ENCODE measurements at regions not wholly inside any gene's neighbourhood (a gene's known extent, or its start where the extent isn't known, plus 50 kb on each side); places are given as distances from the start of the nearest gene placed in this dataset.
"Not testable (repeated sequence)": the region's sequence is repeated elsewhere in the genome, so short reads cannot be mapped to it uniquely, and the experiment has no call there.

GRCh38 chr3:187852842-187853730 is 107.8 kb upstream of the BCL6 start:
- no peak for DNase-seq (ENCODE audit: low spot score)

GRCh38 chr3:187855131-187855530 is 109.9 kb upstream of the BCL6 start:
- no peak for DNase-seq (ENCODE audit: low spot score)

- no peak for DNase-seq (ENCODE audit: low spot score)
Observed at GRCh38 chr3:187856555-187856954, 111.3 kb upstream of the BCL6 start.

GRCh38 chr3:187858041-187858440 is 112.8 kb upstream of the BCL6 start:
- no peak for DNase-seq (ENCODE audit: low spot score)

GRCh38 chr3:187858711-187859110 is 113.4 kb upstream of the BCL6 start:
- DNase-seq (ENCODE audit: low spot score), result no peak

- not testable (repeated sequence) for DNase-seq (ENCODE audit: low spot score)
Observed at GRCh38 chr3:187862701-187863277, 117.5 kb upstream of the BCL6 start.

GRCh38 chr3:187870360-187871203 is 125.3 kb upstream of the BCL6 start:
- DNase-seq (ENCODE audit: low spot score), result no peak

- no peak for DNase-seq (ENCODE audit: low spot score)
Observed at GRCh38 chr3:187871204-187871591, 125.9 kb upstream of the BCL6 start.

- DNase-seq (ENCODE audit: low spot score), result no peak
Observed at GRCh38 chr3:187871848-187872247, 126.6 kb upstream of the BCL6 start.

- DNase-seq (ENCODE audit: low spot score), result no peak
Observed at GRCh38 chr3:187873843-187874242, 128.6 kb upstream of the BCL6 start.

- no peak for DNase-seq (ENCODE audit: low spot score)
Observed at GRCh38 chr3:187875863-187876262, 130.6 kb upstream of the BCL6 start.

- no peak for DNase-seq (ENCODE audit: low spot score)
Observed at GRCh38 chr3:187878772-187879518, 133.7 kb upstream of the BCL6 start.

GRCh38 chr3:187880441-187880840 is 135.2 kb upstream of the BCL6 start:
- DNase-seq (ENCODE audit: low spot score), result no peak

- no peak for DNase-seq (ENCODE audit: low spot score)
Observed at GRCh38 chr3:187880851-187881250, 135.6 kb upstream of the BCL6 start.

GRCh38 chr3:187888701-187889100 is 143.4 kb upstream of the BCL6 start:
- DNase-seq (ENCODE audit: low spot score), result no peak

GRCh38 chr3:187889106-187889505 is 143.8 kb upstream of the BCL6 start:
- DNase-seq (ENCODE audit: low spot score), result no peak

GRCh38 chr3:187889601-187890404 is 144.5 kb upstream of the BCL6 start:
- no peak for DNase-seq (ENCODE audit: low spot score)

GRCh38 chr3:187890405-187890752 is 145.1 kb upstream of the BCL6 start:
- not testable (repeated sequence) for DNase-seq (ENCODE audit: low spot score)

- DNase-seq (ENCODE audit: low spot score), result no peak
Observed at GRCh38 chr3:187896646-187897045, 151.4 kb upstream of the BCL6 start.

- no peak for DNase-seq (ENCODE audit: low spot score)
Observed at GRCh38 chr3:187899246-187899645, 154.0 kb upstream of the BCL6 start.
